ENCODE measurements at regions not wholly inside any gene's neighbourhood (a gene's known extent, or its start where the extent isn't known, plus 50 kb on each side); places are given as distances from the start of the nearest gene placed in this dataset.

- DNase-seq (ENCODE audit: low spot score), result peak; percentile 19
- Histone ChIP-seq H3K4me3 (no peak overlapping the region), H3K27ac (no peak overlapping the region)
- TF ChIP-seq CTCF (IDR thresholded peaks at IDR 0.05), result no peak
Measured at GRCh38 chr1:110285316-110285715, 53.9 kb upstream of the RBM15 start.

- Histone ChIP-seq H3K27ac (no peak overlapping the region), H3K4me3 (no peak overlapping the region)
- no peak for DNase-seq (ENCODE audit: low spot score)
- no peak for TF ChIP-seq CTCF (IDR thresholded peaks at IDR 0.05)
Measured at GRCh38 chr1:110286564-110286963, 52.6 kb upstream of the RBM15 start.

GRCh38 chr1:110288111-110288510, 51.1 kb upstream of the RBM15 start:
- Histone ChIP-seq H3K4me3 (no peak overlapping the region), H3K27ac (no peak overlapping the region)
- no peak for DNase-seq (ENCODE audit: low spot score)
- TF ChIP-seq CTCF (IDR thresholded peaks at IDR 0.05), result no peak
